ENCODE measurements at regions not wholly inside any gene's neighbourhood (a gene's known extent, or its start where the extent isn't known, plus 50 kb on each side); places are given as distances from the start of the nearest gene placed in this dataset.

DNA sequence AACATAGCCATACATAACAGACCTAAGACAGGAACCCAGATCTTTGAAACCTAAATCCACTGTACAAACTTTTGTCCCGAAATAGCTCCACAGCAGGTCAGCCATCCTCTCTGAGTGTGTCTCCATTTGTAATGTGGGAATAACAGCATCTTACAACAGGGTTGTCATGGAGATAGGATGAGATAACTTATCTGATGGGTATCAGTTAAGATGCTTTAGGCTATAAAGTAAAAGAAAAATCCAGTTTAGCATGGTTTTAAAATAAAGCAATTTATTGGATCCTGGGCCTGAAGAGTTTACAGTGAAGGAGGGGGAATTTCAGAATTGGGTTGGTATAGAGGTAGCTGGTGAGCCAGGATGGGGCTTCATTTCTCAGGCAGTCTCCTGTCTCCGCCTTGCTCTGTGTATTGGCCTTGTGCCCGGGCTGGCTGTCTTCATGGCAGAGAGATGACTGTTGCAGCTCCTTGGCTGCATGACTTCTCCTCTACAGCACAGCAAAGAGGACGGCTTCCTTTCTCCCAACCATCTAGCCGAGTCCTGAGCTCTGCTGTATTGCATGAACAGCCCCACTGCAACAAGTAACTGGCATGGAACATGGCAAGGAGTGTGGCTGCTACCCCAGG lies 131.9 kb upstream of the PROK2 start:
- Histone ChIP-seq H3K4me3 (ENCODE audit: low read length) (no peak overlapping the region), H3K4me1 (ENCODE audit: insufficient read depth, low read length) (peaks cover 13% of the 10 kb centered on the region), H3K9me3 (ENCODE audit: low read depth, low read length) (no peaks in the 10 kb centered on the region), H3K27me3 (ENCODE audit: insufficient read depth, low read length) (peaks cover 60% of the 10 kb centered on the region)

GRCh38 chr3:71912839-71913495 lies 128.0 kb upstream of the PROK2 start:
- peaks cover 10% of the 10 kb centered on the region for H3K4me1 ChIP-seq (ENCODE audit: insufficient read depth, low read length)
- no peak overlapping the region for H3K4me3 ChIP-seq (ENCODE audit: low read length)
- H3K9me3 ChIP-seq (ENCODE audit: low read depth, low read length): no peaks in the 10 kb centered on the region
- H3K27me3 ChIP-seq (ENCODE audit: insufficient read depth, low read length): peaks cover 75% of the 10 kb centered on the region

DNA sequence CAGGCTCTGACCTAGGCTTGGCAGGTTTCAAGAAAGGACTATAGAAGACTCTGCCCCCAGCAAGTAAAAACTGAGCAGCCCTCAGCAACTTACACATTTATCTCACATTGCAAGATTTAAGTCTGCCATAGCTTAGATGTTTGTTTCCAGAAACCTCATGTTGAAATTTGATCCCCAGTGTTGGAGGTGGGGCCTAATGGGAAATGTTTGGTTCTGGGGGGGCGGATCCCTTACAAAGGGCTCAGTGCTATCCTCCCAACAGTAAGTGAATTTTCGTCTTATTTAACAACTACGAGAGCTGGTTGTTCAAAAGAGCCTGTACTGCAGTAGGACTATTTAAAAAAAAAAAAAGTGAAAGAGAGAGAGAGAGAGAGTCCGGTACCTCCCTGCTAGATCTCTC lies 125.2 kb upstream of the PROK2 start:
- Histone ChIP-seq H3K4me1 (ENCODE audit: insufficient read depth, low read length) (peaks cover 28% of the 10 kb centered on the region), H3K9me3 (ENCODE audit: low read depth, low read length) (no peaks in the 10 kb centered on the region), H3K4me3 (ENCODE audit: low read length) (no peak overlapping the region), H3K27me3 (ENCODE audit: insufficient read depth, low read length) (peaks cover 73% of the 10 kb centered on the region)

- H3K27me3 ChIP-seq (ENCODE audit: insufficient read depth, low read length): peaks cover 78% of the 10 kb centered on the region
- peaks cover 44% of the 10 kb centered on the region for H3K4me1 ChIP-seq (ENCODE audit: insufficient read depth, low read length)
- H3K9me3 ChIP-seq (ENCODE audit: low read depth, low read length): no peaks in the 10 kb centered on the region
- H3K4me3 ChIP-seq (ENCODE audit: low read length): no peak overlapping the region
Measured at GRCh38 chr3:71907996-71908395, 123.0 kb upstream of the PROK2 start.

- no peaks in the 10 kb centered on the region for H3K9me3 ChIP-seq (ENCODE audit: low read depth, low read length)
- peaks cover 49% of the 10 kb centered on the region for H3K4me1 ChIP-seq (ENCODE audit: insufficient read depth, low read length)
- H3K27me3 ChIP-seq (ENCODE audit: insufficient read depth, low read length): peaks cover 81% of the 10 kb centered on the region
- no peak overlapping the region for H3K4me3 ChIP-seq (ENCODE audit: low read length)
Measured at GRCh38 chr3:71906976-71907375, 122.0 kb upstream of the PROK2 start.

DNA sequence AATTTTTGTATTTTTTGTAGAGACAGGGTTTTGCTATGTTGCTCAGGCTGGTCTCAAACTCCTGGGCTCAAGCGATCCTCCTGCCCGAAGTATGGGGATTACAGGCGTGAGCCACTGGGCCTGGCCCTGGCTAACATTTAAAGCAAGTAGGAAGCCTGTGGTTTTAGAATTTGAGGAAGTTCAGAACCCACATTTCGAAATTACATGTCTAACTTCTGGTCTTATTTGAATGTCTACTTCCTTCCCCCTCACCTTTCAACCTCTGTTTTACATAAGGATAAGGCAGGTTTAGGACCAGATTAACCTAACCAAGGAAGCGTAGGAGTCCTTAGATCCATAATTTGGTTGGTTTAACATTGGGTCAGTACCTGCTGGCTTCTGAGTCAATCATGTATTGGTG lies 120.5 kb upstream of the PROK2 start:
- Histone ChIP-seq H3K27me3 (ENCODE audit: insufficient read depth, low read length) (peaks cover 76% of the 10 kb centered on the region), H3K4me3 (ENCODE audit: low read length) (no peak overlapping the region), H3K4me1 (ENCODE audit: insufficient read depth, low read length) (peaks cover 49% of the 10 kb centered on the region), H3K9me3 (ENCODE audit: low read depth, low read length) (no peaks in the 10 kb centered on the region)

DNA sequence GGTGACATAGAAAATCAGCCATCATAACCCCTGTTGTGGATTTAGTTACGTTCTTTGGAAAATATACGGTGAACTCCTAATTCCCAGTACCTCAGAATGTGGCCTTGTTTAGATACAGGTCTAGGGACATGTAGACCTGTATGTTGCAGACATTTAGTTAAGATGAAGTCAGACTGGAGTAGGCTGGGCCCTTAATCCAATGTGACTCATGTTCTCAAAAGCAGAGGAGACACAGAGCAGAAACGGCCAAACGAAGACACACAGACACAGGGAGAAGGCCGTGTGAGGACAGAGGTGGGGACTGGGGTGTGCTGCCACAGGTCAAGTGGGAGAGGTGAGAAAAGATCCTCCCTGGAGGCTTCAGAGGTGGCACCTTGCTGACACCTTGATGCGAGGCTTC lies 119.0 kb upstream of the PROK2 start:
- peaks cover 75% of the 10 kb centered on the region for H3K27me3 ChIP-seq (ENCODE audit: insufficient read depth, low read length)
- H3K9me3 ChIP-seq (ENCODE audit: low read depth, low read length): no peaks in the 10 kb centered on the region
- peaks cover 49% of the 10 kb centered on the region for H3K4me1 ChIP-seq (ENCODE audit: insufficient read depth, low read length)
- H3K4me3 ChIP-seq (ENCODE audit: low read length): no peak overlapping the region

DNA sequence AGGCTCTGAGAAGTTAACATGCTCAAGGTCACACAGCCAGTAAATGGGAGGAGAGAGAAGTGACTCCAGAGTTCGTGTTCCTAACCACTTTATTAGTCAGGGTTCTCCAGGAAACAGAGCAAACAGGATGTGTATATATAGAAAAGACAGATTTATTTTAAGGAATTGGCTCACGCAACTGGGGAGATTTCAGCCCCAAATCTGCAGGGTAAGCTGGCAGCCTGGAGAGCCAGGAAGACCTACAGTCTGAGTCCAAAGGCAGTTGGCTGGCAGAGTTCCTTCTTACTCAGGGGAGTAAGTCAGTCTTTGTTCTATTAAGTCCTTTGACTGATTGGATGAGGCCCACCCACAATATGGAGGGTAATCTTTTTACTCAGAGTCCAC lies 118.2 kb upstream of the PROK2 start:
- no peaks in the 10 kb centered on the region for H3K9me3 ChIP-seq (ENCODE audit: low read depth, low read length)
- peaks cover 75% of the 10 kb centered on the region for H3K27me3 ChIP-seq (ENCODE audit: insufficient read depth, low read length)
- peaks cover 49% of the 10 kb centered on the region for H3K4me1 ChIP-seq (ENCODE audit: insufficient read depth, low read length)
- H3K4me3 ChIP-seq (ENCODE audit: low read length): no peak overlapping the region

DNA sequence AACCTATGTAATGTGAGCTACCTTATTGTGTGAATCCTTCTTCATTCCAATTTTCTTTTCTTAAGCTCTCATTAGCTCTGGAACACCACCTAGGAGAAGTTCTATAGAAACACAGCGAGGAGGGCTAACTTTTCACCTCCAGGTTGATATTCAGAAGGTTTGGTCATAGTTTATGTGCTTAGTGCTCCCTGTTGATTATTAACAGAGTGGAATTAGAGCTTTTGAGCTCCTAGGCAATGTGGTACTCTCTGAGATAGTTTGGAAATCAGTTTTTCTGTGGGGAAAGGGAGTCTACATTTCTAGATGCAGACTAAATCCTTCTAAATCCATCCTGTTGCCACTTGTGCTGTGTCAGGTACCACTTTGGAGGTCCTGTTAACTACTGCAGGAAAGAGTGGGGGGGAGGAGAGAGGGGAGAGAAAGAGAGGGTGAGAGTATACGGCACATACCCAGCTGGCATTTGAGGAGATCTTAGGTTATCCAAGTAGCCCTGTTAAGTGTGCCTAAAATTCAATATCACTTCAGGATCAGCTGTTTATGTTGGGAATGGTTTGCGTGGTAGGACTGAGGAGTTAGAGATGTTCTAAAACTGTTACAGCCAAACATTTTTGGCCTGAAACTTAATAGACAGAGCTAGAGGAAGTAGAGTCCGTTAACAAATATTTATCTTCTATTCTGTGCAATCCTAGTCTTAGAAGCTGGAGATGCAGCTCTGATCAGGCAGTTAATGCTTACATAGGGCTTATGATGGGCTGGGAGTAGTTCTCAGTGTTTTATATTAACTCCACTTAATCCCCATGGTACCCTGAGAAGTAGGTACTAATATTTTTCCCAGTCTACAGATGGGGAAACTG lies 117.5 kb upstream of the PROK2 start:
- no peaks in the 10 kb centered on the region for H3K9me3 ChIP-seq (ENCODE audit: low read depth, low read length)
- H3K4me3 ChIP-seq (ENCODE audit: low read length): no peak overlapping the region
- H3K27me3 ChIP-seq (ENCODE audit: insufficient read depth, low read length): peaks cover 75% of the 10 kb centered on the region
- peaks cover 45% of the 10 kb centered on the region for H3K4me1 ChIP-seq (ENCODE audit: insufficient read depth, low read length)

GRCh38 chr3:71901645-71902044 lies 116.7 kb upstream of the PROK2 start:
- Histone ChIP-seq H3K9me3 (ENCODE audit: low read depth, low read length) (no peaks in the 10 kb centered on the region), H3K4me3 (ENCODE audit: low read length) (no peak overlapping the region), H3K27me3 (ENCODE audit: insufficient read depth, low read length) (peaks cover 76% of the 10 kb centered on the region), H3K4me1 (ENCODE audit: insufficient read depth, low read length) (peaks cover 41% of the 10 kb centered on the region)

GRCh38 chr3:71900057-71900456 lies 115.1 kb upstream of the PROK2 start:
- Histone ChIP-seq H3K4me1 (ENCODE audit: insufficient read depth, low read length) (peaks cover 28% of the 10 kb centered on the region), H3K27me3 (ENCODE audit: insufficient read depth, low read length) (peaks cover 81% of the 10 kb centered on the region), H3K4me3 (ENCODE audit: low read length) (no peak overlapping the region), H3K9me3 (ENCODE audit: low read depth, low read length) (no peaks in the 10 kb centered on the region)

- no peak overlapping the region for H3K4me3 ChIP-seq (ENCODE audit: low read length)
- peaks cover 66% of the 10 kb centered on the region for H3K27me3 ChIP-seq (ENCODE audit: insufficient read depth, low read length)
- H3K4me1 ChIP-seq (ENCODE audit: insufficient read depth, low read length): peaks cover 7% of the 10 kb centered on the region
- no peaks in the 10 kb centered on the region for H3K9me3 ChIP-seq (ENCODE audit: low read depth, low read length)
Measured at GRCh38 chr3:71896751-71897150, 111.8 kb upstream of the PROK2 start.

GRCh38 chr3:71893702-71894479 lies 108.9 kb upstream of the PROK2 start:
- Histone ChIP-seq H3K4me1 (ENCODE audit: insufficient read depth, low read length) (peaks cover 7% of the 10 kb centered on the region), H3K27me3 (ENCODE audit: insufficient read depth, low read length) (peaks cover 53% of the 10 kb centered on the region), H3K9me3 (ENCODE audit: low read depth, low read length) (no peaks in the 10 kb centered on the region), H3K4me3 (ENCODE audit: low read length) (no peak overlapping the region)

DNA sequence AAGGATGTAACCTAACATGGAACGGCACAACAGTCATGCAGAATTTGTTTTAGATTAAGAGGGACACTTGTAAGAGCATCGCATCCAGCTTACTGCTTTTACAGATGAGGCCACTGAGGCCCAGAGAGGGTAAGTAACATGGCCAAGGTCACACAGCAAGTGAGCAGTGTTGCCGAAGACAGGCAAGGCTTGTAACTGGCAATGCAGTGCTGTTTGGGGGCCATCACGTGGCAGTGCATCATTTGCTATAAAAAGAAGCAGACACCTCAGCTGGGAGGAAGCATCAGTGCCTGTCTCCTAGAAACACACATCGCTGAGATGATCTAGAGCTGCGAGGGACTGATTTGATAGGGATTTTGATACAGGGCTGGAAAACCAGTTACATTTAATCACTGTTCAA lies 108.2 kb upstream of the PROK2 start:
- Histone ChIP-seq H3K4me1 (ENCODE audit: insufficient read depth, low read length) (peaks cover 7% of the 10 kb centered on the region), H3K9me3 (ENCODE audit: low read depth, low read length) (no peaks in the 10 kb centered on the region), H3K27me3 (ENCODE audit: insufficient read depth, low read length) (peaks cover 50% of the 10 kb centered on the region), H3K4me3 (ENCODE audit: low read length) (no peak overlapping the region)

- Histone ChIP-seq H3K9me3 (ENCODE audit: low read depth, low read length) (no peaks in the 10 kb centered on the region), H3K4me3 (ENCODE audit: low read length) (no peak overlapping the region), H3K27me3 (ENCODE audit: insufficient read depth, low read length) (peaks cover 49% of the 10 kb centered on the region), H3K4me1 (ENCODE audit: insufficient read depth, low read length) (peaks cover under 1% of the 10 kb centered on the region)
Measured at GRCh38 chr3:71891483-71891882, 106.5 kb upstream of the PROK2 start.

Data from mononuclear cell (primary cell).